Fibroblast of lung (primary cell): ENCODE measurements at regions not wholly inside any gene's neighbourhood (a gene's known extent, or its start where the extent isn't known, plus 50 kb on each side); places are given as distances from the start of the nearest gene placed in this dataset.

Experiments used
- DNase-seq, 2 donors: peaks; one replicate each; pipeline versions ENCODE4 v3.0.0 to v3.0.0-alpha.2; 2010; ENCODE audit warnings: low read depth in 2 of 2
- H2AFZ ChIP-seq: 2 replicates; pipeline ENCODE4 v1.5.1; 2012; ENCODE audit warnings: low read length, control low read depth, inconsistent platforms
- H3K27ac ChIP-seq: 2 replicates; pipeline ENCODE4 v1.5.1; 2011; ENCODE audit warnings: low read length, control low read depth; ENCODE audit not compliant: insufficient read depth
- H3K27me3 ChIP-seq: 2 replicates; pipeline ENCODE4 v1.5.1; 2011; ENCODE audit warnings: mild to moderate bottlenecking, low read length; ENCODE audit not compliant: control insufficient read depth, insufficient read depth
- H3K36me3 ChIP-seq: 2 replicates; pipeline ENCODE4 v1.5.1; 2011; ENCODE audit warnings: low read length; ENCODE audit not compliant: control insufficient read depth, insufficient read depth
- H3K4me1 ChIP-seq: 2 replicates; pipeline ENCODE4 v1.5.1; 2011; ENCODE audit warnings: low read length; ENCODE audit not compliant: control insufficient read depth, insufficient read depth; ENCODE audit errors: extremely low read depth
- H3K4me2 ChIP-seq: 2 replicates; pipeline ENCODE4 v1.5.1; 2011; ENCODE audit warnings: low read length, control low read depth; ENCODE audit not compliant: insufficient read depth; ENCODE audit errors: extremely low read depth
- H3K4me3 ChIP-seq, 4 experiments: fragments of 200-600 bp in 1 of 4; sonication (generic) in 1 of 4; replicated peaks in 1 of 4; 2 replicates each; pipeline ENCODE4 v1.5.1; 2011 to 2016; ENCODE audit warnings: low read length in 4 of 4, low read depth in 3 of 4, mild to moderate bottlenecking in 3 of 4, control low read depth in 2 of 4, inconsistent platforms in 1 of 4, mixed read lengths in 1 of 4; ENCODE audit not compliant: insufficient read depth in 1 of 4; ENCODE audit errors: control extremely low read depth in 1 of 4
- H3K79me2 ChIP-seq: 2 replicates; pipeline ENCODE4 v1.5.1; 2012; ENCODE audit warnings: mild to moderate bottlenecking, low read length, inconsistent platforms; ENCODE audit not compliant: control insufficient read depth, insufficient read depth
- H3K9ac ChIP-seq: 2 replicates; pipeline ENCODE4 v1.5.1; 2011; ENCODE audit warnings: mild to moderate bottlenecking, low read length, control low read depth; ENCODE audit not compliant: insufficient read depth
- H3K9me3 ChIP-seq: 2 replicates; pipeline ENCODE4 v1.5.1; 2012; ENCODE audit warnings: low read depth, low read length; ENCODE audit not compliant: control insufficient read depth, insufficient read depth
- H4K20me1 ChIP-seq: 2 replicates; pipeline ENCODE4 v1.5.1; 2011; ENCODE audit warnings: low read length; ENCODE audit not compliant: control insufficient read depth, insufficient read depth; ENCODE audit errors: extremely low read depth
- EZH2 ChIP-seq: IDR thresholded peaks from 2 replicates; pipeline ENCODE4 v1.5.1; 2012; ENCODE audit warnings: low read length, control low read depth, mild to moderate bottlenecking; ENCODE audit errors: missing control alignments
- TF ChIP-seq, protein P1 (sequence below), 2 donors: IDR thresholded peaks in 1 of 2; conservative IDR thresholded peaks in 1 of 2; 1 replicate in 1 of 2; 2 replicates in 1 of 2; pipeline ENCODE4 v1.5.1; 2011 to 2012; ENCODE audit warnings: low read length in 2 of 2, control low read depth in 1 of 2, inconsistent platforms in 1 of 2, low read depth in 1 of 2, mild to moderate bottlenecking in 1 of 2

DNA sequence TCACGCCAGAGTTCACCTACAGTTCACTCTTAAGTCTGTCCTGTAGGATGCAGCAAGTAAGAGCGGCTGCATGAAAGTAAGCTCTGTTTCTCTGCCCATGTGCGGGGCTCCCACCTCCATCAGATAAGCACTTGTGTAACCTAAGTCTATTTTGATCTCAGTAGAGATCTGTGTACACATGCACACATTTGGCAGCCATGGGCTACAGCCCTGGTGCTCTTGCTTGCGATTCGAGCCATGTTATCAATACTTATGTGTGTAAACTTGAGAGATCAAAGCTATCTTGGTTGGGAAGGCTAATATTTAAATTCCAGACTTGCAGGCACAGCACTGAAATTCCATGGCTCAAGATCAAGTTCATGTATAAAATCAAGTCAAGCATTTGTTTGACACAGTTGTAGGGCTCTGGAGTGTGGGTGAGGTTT is 244.7 kb upstream of the FGGY start:
- no peak for TF ChIP-seq EZH2
- TF ChIP-seq, protein P1, sequence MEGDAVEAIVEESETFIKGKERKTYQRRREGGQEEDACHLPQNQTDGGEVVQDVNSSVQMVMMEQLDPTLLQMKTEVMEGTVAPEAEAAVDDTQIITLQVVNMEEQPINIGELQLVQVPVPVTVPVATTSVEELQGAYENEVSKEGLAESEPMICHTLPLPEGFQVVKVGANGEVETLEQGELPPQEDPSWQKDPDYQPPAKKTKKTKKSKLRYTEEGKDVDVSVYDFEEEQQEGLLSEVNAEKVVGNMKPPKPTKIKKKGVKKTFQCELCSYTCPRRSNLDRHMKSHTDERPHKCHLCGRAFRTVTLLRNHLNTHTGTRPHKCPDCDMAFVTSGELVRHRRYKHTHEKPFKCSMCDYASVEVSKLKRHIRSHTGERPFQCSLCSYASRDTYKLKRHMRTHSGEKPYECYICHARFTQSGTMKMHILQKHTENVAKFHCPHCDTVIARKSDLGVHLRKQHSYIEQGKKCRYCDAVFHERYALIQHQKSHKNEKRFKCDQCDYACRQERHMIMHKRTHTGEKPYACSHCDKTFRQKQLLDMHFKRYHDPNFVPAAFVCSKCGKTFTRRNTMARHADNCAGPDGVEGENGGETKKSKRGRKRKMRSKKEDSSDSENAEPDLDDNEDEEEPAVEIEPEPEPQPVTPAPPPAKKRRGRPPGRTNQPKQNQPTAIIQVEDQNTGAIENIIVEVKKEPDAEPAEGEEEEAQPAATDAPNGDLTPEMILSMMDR (conservative IDR thresholded peaks at IDR 0.05 in 1 of 2, IDR thresholded peaks at IDR 0.05 in 1 of 2; ENCODE audit: low read depth in 1 of 2, low read length in 2 of 2): no peak
- Histone ChIP-seq H3K27me3 (no peaks in the 10 kb centered on the region), H3K79me2 (no peaks in the 10 kb centered on the region), H3K4me2 (no peak overlapping the region), H3K27ac (no peak overlapping the region), H3K4me1 (peaks cover 8% of the 10 kb centered on the region), H3K9ac (no peak overlapping the region), H4K20me1 (no peaks in the 10 kb centered on the region), H3K9me3 (no peaks in the 10 kb centered on the region), H3K36me3 (no peaks in the 10 kb centered on the region), H2AFZ (no peak overlapping the region), H3K4me3 (no peak overlapping the region)
- DNase-seq: no peak

DNA sequence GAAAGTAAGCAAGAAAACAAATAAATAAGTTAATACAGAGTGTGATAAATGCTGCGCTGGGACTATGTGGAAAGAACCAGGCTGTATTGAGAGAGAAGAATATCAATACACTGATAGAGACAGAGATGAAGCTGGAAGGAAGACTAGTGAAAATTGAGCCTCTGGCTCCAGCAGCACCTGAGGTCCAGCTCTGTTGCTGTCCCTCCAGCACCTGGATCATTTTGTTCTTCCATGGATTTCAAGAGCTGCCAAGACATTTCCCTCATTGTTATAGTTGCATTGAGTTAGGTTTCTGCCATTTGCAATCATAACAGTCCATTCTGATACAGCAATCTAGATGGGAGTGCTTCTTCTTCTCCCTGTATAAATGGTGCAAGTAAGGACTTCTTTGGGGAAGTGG is 242.7 kb upstream of the FGGY start:
- Histone ChIP-seq H3K4me2 (no peak overlapping the region), H3K4me1 (peaks cover 16% of the 10 kb centered on the region), H4K20me1 (no peaks in the 10 kb centered on the region), H3K36me3 (no peaks in the 10 kb centered on the region), H3K9ac (no peak overlapping the region), H3K79me2 (no peaks in the 10 kb centered on the region), H3K9me3 (no peaks in the 10 kb centered on the region), H2AFZ (no peak overlapping the region), H3K4me3 (no peak overlapping the region), H3K27me3 (no peaks in the 10 kb centered on the region), H3K27ac (no peak overlapping the region)
- TF ChIP-seq, protein P1 (conservative IDR thresholded peaks at IDR 0.05 in 1 of 2, IDR thresholded peaks at IDR 0.05 in 1 of 2; ENCODE audit: low read depth in 1 of 2, low read length in 2 of 2): no peak
- TF ChIP-seq EZH2: no peak
- no peak for DNase-seq

DNA sequence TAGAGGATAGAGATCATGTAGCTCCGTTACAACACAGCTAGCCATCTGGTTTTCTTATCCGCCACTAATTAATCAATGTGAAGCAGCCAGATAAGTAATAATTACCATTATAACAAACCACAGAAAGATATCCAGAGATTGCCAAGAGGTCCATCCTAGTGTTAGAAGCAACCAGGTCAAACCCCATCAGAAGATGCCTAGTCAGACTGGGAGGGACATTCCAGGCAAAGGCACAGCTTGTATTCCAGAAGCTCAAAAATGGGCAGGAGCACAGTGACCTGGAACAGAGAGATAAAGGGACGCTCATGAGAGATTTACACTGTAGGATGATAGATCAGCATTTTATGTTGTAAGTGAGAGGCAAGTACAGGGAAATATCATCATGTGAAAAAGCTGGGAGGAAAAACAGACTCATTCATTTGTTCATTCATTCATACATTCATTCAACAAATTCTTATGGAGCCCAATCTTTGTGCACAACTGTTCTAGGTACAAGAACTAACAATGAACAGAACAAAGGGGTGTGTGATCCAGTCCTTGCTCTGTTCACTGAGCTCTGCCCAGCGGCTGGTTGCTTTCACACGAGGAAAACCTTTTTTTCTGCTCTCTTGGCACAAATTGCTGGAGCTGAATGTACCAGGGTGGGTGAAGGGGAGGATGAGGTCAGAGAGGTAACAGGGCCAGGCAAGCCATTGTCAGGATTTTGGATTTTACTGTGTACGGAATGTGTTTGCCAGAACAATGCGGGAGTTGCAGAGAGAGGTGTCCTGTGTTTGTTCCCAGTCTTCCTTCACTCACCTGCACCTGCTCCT is 240.8 kb upstream of the FGGY start:
- H4K20me1 ChIP-seq: no peaks in the 10 kb centered on the region
- H2AFZ ChIP-seq: no peak overlapping the region
- no peaks in the 10 kb centered on the region for H3K9me3 ChIP-seq
- H3K27me3 ChIP-seq: no peaks in the 10 kb centered on the region
- TF ChIP-seq, protein P1 (conservative IDR thresholded peaks at IDR 0.05 in 1 of 2, IDR thresholded peaks at IDR 0.05 in 1 of 2; ENCODE audit: low read depth in 1 of 2, low read length in 2 of 2): no peak
- TF ChIP-seq EZH2: no peak
- H3K36me3 ChIP-seq: no peaks in the 10 kb centered on the region
- H3K4me3 ChIP-seq: no peak overlapping the region
- peaks cover 16% of the 10 kb centered on the region for H3K4me1 ChIP-seq
- DNase-seq: peak; percentile 55 to 57
- H3K27ac ChIP-seq: peak overlapping the region; percentile 55
- H3K9ac ChIP-seq: no peak overlapping the region
- H3K79me2 ChIP-seq: no peaks in the 10 kb centered on the region
- no peak overlapping the region for H3K4me2 ChIP-seq
